GM23248 (cell line): ENCODE measurements at regions not wholly inside any gene's neighbourhood (a gene's known extent, or its start where the extent isn't known, plus 50 kb on each side); places are given as distances from the start of the nearest gene placed in this dataset.

Experiments
- DNase-seq: peaks from one replicate; pipeline ENCODE4 v3.0.0-alpha.2; 2015
- H2AFZ ChIP-seq: fragments of 200-600 bp; sonication (generic); 2 replicates; pipeline ENCODE4 v1.6.1; 2016; ENCODE audit warnings: antibody characterized with exemption
- H3F3A ChIP-seq: fragments of 200-600 bp; sonication (generic); 2 replicates; pipeline ENCODE4 v1.6.1; 2016; ENCODE audit warnings: mild to moderate bottlenecking, antibody characterized with exemption, mixed run types; ENCODE audit not compliant: insufficient read depth
- H3K27ac ChIP-seq: fragments of 200-600 bp; sonication (generic); 2 replicates; pipeline ENCODE4 v1.5.1; 2016; ENCODE audit warnings: mild to moderate bottlenecking
- H3K27me3 ChIP-seq: fragments of 200-600 bp; sonication (generic); replicated peaks from 2 replicates; pipeline ENCODE4 v1.6.1; 2016; ENCODE audit warnings: mild to moderate bottlenecking; ENCODE audit not compliant: insufficient read depth
- H3K36me3 ChIP-seq: fragments of 200-600 bp; sonication (generic); 2 replicates; pipeline ENCODE4 v1.6.1; 2016; ENCODE audit warnings: low read depth, mild to moderate bottlenecking
- H3K4me1 ChIP-seq: fragments of 200-600 bp; sonication (generic); 2 replicates; pipeline ENCODE4 v1.6.1; 2016; ENCODE audit warnings: mild to moderate bottlenecking; ENCODE audit not compliant: insufficient read depth
- H3K4me2 ChIP-seq: fragments of 200-600 bp; sonication (generic); one replicate; pipeline ENCODE4 v1.6.1; 2016; ENCODE audit warnings: mild to moderate bottlenecking; ENCODE audit not compliant: unreplicated experiment
- H3K4me3 ChIP-seq: fragments of 200-600 bp; sonication (generic); 2 replicates; pipeline ENCODE4 v1.5.1; 2016; ENCODE audit warnings: mild to moderate bottlenecking
- H3K79me2 ChIP-seq: fragments of 200-600 bp; sonication (generic); 2 replicates; pipeline ENCODE4 v1.6.1; 2016; ENCODE audit warnings: mild to moderate bottlenecking; ENCODE audit not compliant: insufficient read depth
- H3K9ac ChIP-seq: fragments of 200-600 bp; sonication (generic); 2 replicates; pipeline ENCODE4 v1.6.1; 2016; ENCODE audit warnings: mild to moderate bottlenecking
- H3K9me2 ChIP-seq: fragments of 200-600 bp; sonication (generic); 2 replicates; pipeline ENCODE4 v1.6.1; 2016; ENCODE audit warnings: mixed run types, mild to moderate bottlenecking, moderate library complexity; ENCODE audit not compliant: insufficient read depth
- H3K9me3 ChIP-seq: fragments of 200-600 bp; sonication (generic); one replicate; pipeline ENCODE4 v1.6.1; 2017; ENCODE audit warnings: low read depth
- H4K20me1 ChIP-seq: fragments of 200-600 bp; sonication (generic); 2 replicates; pipeline ENCODE4 v1.6.0; 2016; ENCODE audit not compliant: insufficient read depth
- EZH2 ChIP-seq: fragments of 200-600 bp; sonication (generic); IDR thresholded peaks from 2 replicates; pipeline ENCODE4 v1.6.1; 2018; ENCODE audit warnings: antibody characterized with exemption, mild to moderate bottlenecking; ENCODE audit not compliant: insufficient read depth, poor library complexity, severe bottlenecking
- EZH2phosphoT487 ChIP-seq: fragments of 200-600 bp; sonication (generic); IDR thresholded peaks from 2 replicates; pipeline ENCODE4 v1.6.1; 2018; ENCODE audit warnings: antibody characterized with exemption, moderate library complexity, mild to moderate bottlenecking, low read depth; ENCODE audit not compliant: insufficient read depth
- WGBS, 2 experiments: methylation state at CpG; one replicate each; pipeline ENCODE4 v1.1.6; 2015 to 2017; ENCODE audit warnings: low lambda C conversion rate in 2 of 2, low coverage in 1 of 2; ENCODE audit errors: missing lambda C conversion rate in 2 of 2; 5-methylcytosine and 5-hydroxymethylcytosine counted together
- in situ Hi-C: fragments of 300-500 bp; cut with MboI; formaldehyde crosslinking; loops from 2 replicates; pipeline ENCODE4 v1.15.0; 2020

- Histone ChIP-seq H3K4me3 (no peak overlapping the region), H3K27ac (no peak overlapping the region), H3K4me1 (no peaks in the 10 kb centered on the region), H4K20me1 (no peaks in the 10 kb centered on the region), H3K36me3 (no peaks in the 10 kb centered on the region), H3K27me3 (no peaks in the 10 kb centered on the region), H3K4me2 (no peak overlapping the region), H3K9me2 (no peaks in the 10 kb centered on the region), H3K79me2 (no peaks in the 10 kb centered on the region), H3F3A (no peaks in the 10 kb centered on the region), H2AFZ (no peak overlapping the region), H3K9me3 (no peaks in the 10 kb centered on the region), H3K9ac (no peak overlapping the region)
- in situ Hi-C loops = no loop called here
- DNase-seq = no peak
- 8% methylated on average over 3 of the region's 3 CpGs for WGBS, 2 experiments
- no peak for TF ChIP-seq EZH2
- no peak for TF ChIP-seq EZH2phosphoT487
These were observed 282.7 kb upstream of the KLHL1 start for GRCh38 chr13:70390968-70391367.

GRCh38 chr13:70390064-70390463 lies 281.8 kb upstream of the KLHL1 start:
- Histone ChIP-seq H3K4me3 (no peak overlapping the region), H3K79me2 (no peaks in the 10 kb centered on the region), H3K9ac (no peak overlapping the region), H3F3A (no peaks in the 10 kb centered on the region), H3K36me3 (no peaks in the 10 kb centered on the region), H3K27me3 (no peaks in the 10 kb centered on the region), H2AFZ (no peak overlapping the region), H3K9me2 (no peaks in the 10 kb centered on the region), H3K27ac (no peak overlapping the region), H3K4me2 (no peak overlapping the region), H3K9me3 (no peaks in the 10 kb centered on the region), H3K4me1 (no peaks in the 10 kb centered on the region), H4K20me1 (no peaks in the 10 kb centered on the region)
- in situ Hi-C loops = no loop called here
- no peak for TF ChIP-seq EZH2phosphoT487
- no peak for TF ChIP-seq EZH2
- 0 to 6% methylated on average over 3 of the region's 3 CpGs for WGBS, 2 experiments
- no peak for DNase-seq

GRCh38 chr13:70388935-70389334 lies 280.7 kb upstream of the KLHL1 start:
- no peak overlapping the region for H3K27ac ChIP-seq
- H3K9me2 ChIP-seq = no peaks in the 10 kb centered on the region
- no peaks in the 10 kb centered on the region for H3K9me3 ChIP-seq
- H3K79me2 ChIP-seq = no peaks in the 10 kb centered on the region
- no peak overlapping the region for H3K9ac ChIP-seq
- H4K20me1 ChIP-seq = no peaks in the 10 kb centered on the region
- no peaks in the 10 kb centered on the region for H3K36me3 ChIP-seq
- in situ Hi-C loops = no loop called here
- no peaks in the 10 kb centered on the region for H3K4me1 ChIP-seq
- TF ChIP-seq EZH2 = no peak
- TF ChIP-seq EZH2phosphoT487 = no peak
- no peaks in the 10 kb centered on the region for H3K27me3 ChIP-seq
- H3F3A ChIP-seq = no peaks in the 10 kb centered on the region
- 28 to 62% methylated on average over 1 of the region's 1 CpG for WGBS, 2 experiments
- no peak for DNase-seq
- no peak overlapping the region for H3K4me3 ChIP-seq
- H3K4me2 ChIP-seq = no peak overlapping the region
- no peak overlapping the region for H2AFZ ChIP-seq

- no peak overlapping the region for H3K4me2 ChIP-seq
- in situ Hi-C loops = no loop called here
- WGBS, 2 experiments = 26 to 31% methylated on average over 6 of the region's 6 CpGs
These were observed 278.7 kb upstream of the KLHL1 start for GRCh38 chr13:70386919-70387318.

GRCh38 chr13:70385852-70386251 lies 277.6 kb upstream of the KLHL1 start:
- Histone ChIP-seq H3K4me1 (no peaks in the 10 kb centered on the region), H3K4me2 (no peak overlapping the region), H3K4me3 (no peak overlapping the region), H4K20me1 (no peaks in the 10 kb centered on the region), H3K9ac (no peak overlapping the region), H3K27me3 (no peaks in the 10 kb centered on the region), H3K79me2 (no peaks in the 10 kb centered on the region), H3K36me3 (no peaks in the 10 kb centered on the region), H3K27ac (no peak overlapping the region), H3K9me3 (no peaks in the 10 kb centered on the region), H3K9me2 (no peaks in the 10 kb centered on the region), H3F3A (no peaks in the 10 kb centered on the region), H2AFZ (no peak overlapping the region)
- WGBS, 2 experiments = 22 to 30% methylated on average over 4 of the region's 4 CpGs
- TF ChIP-seq EZH2 (no peak), EZH2phosphoT487 (no peak)
- in situ Hi-C loops = no loop called here
- DNase-seq = no peak

More at GRCh38 chr13:70386919-70387318, 278.7 kb upstream of the KLHL1 start:
- no peaks in the 10 kb centered on the region for H3F3A ChIP-seq
- no peak overlapping the region for H3K4me3 ChIP-seq
- H3K27me3 ChIP-seq = no peaks in the 10 kb centered on the region
- H3K9ac ChIP-seq = no peak overlapping the region
- H3K9me2 ChIP-seq = no peaks in the 10 kb centered on the region
- no peaks in the 10 kb centered on the region for H3K9me3 ChIP-seq
- H3K79me2 ChIP-seq = no peaks in the 10 kb centered on the region
- H3K4me1 ChIP-seq = no peaks in the 10 kb centered on the region
- no peak overlapping the region for H3K27ac ChIP-seq
- no peak for DNase-seq
- H4K20me1 ChIP-seq = no peaks in the 10 kb centered on the region
- no peak overlapping the region for H2AFZ ChIP-seq
- TF ChIP-seq EZH2phosphoT487 (no peak), EZH2 (no peak)
- no peaks in the 10 kb centered on the region for H3K36me3 ChIP-seq
